ENCODE measurements at regions not wholly inside any gene's neighbourhood (a gene's known extent, or its start where the extent isn't known, plus 50 kb on each side); places are given as distances from the start of the nearest gene placed in this dataset.

- Histone ChIP-seq H3K79me2 (ENCODE audit: control insufficient read depth, insufficient read depth, low read length, unreplicated experiment) (no peaks in the 10 kb centered on the region), H3K4me3 (ENCODE audit: low read depth, low read length) (no peak overlapping the region), H3K27ac (ENCODE audit: low read depth, low read length) (no peak overlapping the region), H3K36me3 (ENCODE audit: insufficient read depth, low read length) (no peaks in the 10 kb centered on the region), H3K27me3 (ENCODE audit: insufficient read depth, low read length) (no peaks in the 10 kb centered on the region), H3K4me1 (ENCODE audit: control insufficient read depth, insufficient read depth, low read length, unreplicated experiment) (no peaks in the 10 kb centered on the region), H2AFZ (ENCODE audit: low read length, unreplicated experiment) (no peak overlapping the region)
These were observed 121.8 kb upstream of the HNMT start for GRCh38 chr2:137842430-137842829.

- Histone ChIP-seq H3K79me2 (ENCODE audit: control insufficient read depth, insufficient read depth, low read length, unreplicated experiment) (no peaks in the 10 kb centered on the region), H3K36me3 (ENCODE audit: insufficient read depth, low read length) (no peaks in the 10 kb centered on the region), H3K4me1 (ENCODE audit: control insufficient read depth, insufficient read depth, low read length, unreplicated experiment) (no peaks in the 10 kb centered on the region), H3K27me3 (ENCODE audit: insufficient read depth, low read length) (no peaks in the 10 kb centered on the region), H3K27ac (ENCODE audit: low read depth, low read length) (no peak overlapping the region), H2AFZ (ENCODE audit: low read length, unreplicated experiment) (no peak overlapping the region), H3K4me3 (ENCODE audit: low read depth, low read length) (no peak overlapping the region)
These were observed 121.3 kb upstream of the HNMT start for GRCh38 chr2:137842952-137843351.

DNA sequence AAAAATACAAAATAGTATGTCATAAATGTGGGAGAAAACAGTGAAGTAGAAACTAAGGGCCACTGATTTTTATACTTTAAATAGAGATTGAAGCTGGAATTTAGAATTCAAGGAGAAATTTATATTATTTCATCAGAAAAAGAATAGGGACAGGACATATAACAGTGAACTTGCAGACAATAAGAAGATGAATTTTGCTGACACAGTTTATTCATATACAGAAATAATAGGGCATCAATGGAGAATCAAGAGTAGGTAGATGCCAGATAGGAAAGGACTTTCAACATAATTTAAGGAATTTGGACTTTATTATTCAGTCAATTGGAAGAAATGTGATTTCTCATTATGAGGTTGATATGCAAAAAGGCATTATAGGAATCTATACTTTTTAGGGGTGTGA, 118.9 kb upstream of the HNMT start:
- Histone ChIP-seq H3K27ac (ENCODE audit: low read depth, low read length) (no peak overlapping the region), H3K4me1 (ENCODE audit: control insufficient read depth, insufficient read depth, low read length, unreplicated experiment) (no peaks in the 10 kb centered on the region), H2AFZ (ENCODE audit: low read length, unreplicated experiment) (no peak overlapping the region), H3K4me3 (ENCODE audit: low read depth, low read length) (no peak overlapping the region), H3K79me2 (ENCODE audit: control insufficient read depth, insufficient read depth, low read length, unreplicated experiment) (no peaks in the 10 kb centered on the region), H3K36me3 (ENCODE audit: insufficient read depth, low read length) (no peaks in the 10 kb centered on the region), H3K27me3 (ENCODE audit: insufficient read depth, low read length) (0 out of 2 replicates have a peak, but pooled peaks cover 3% of the 10 kb centered on the region)

DNA sequence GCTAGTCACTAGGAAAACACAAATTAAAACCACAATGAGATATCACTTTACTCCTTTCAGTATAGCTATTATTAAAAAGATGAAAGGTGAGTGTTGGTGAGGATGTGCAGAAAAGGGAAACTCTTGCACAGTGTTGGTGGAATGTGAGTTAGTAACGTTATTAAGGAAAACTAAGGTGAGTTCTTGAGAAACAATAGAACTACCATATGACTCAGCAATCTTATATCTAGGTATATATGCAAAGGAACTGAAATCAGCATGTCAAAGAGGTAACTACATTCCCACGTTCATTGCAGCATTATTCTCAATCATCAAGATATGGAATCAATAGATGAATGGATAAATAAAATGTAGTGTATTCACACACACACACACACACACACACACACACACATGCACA, 117.3 kb upstream of the HNMT start:
- Histone ChIP-seq H3K4me1 (ENCODE audit: control insufficient read depth, insufficient read depth, low read length, unreplicated experiment) (no peaks in the 10 kb centered on the region), H3K79me2 (ENCODE audit: control insufficient read depth, insufficient read depth, low read length, unreplicated experiment) (no peaks in the 10 kb centered on the region), H3K27ac (ENCODE audit: low read depth, low read length) (no peak overlapping the region), H3K27me3 (ENCODE audit: insufficient read depth, low read length) (0 out of 2 replicates have a peak, but pooled peaks cover 3% of the 10 kb centered on the region), H3K4me3 (ENCODE audit: low read depth, low read length) (no peak overlapping the region), H2AFZ (ENCODE audit: low read length, unreplicated experiment) (no peak overlapping the region), H3K36me3 (ENCODE audit: insufficient read depth, low read length) (no peaks in the 10 kb centered on the region)

DNA sequence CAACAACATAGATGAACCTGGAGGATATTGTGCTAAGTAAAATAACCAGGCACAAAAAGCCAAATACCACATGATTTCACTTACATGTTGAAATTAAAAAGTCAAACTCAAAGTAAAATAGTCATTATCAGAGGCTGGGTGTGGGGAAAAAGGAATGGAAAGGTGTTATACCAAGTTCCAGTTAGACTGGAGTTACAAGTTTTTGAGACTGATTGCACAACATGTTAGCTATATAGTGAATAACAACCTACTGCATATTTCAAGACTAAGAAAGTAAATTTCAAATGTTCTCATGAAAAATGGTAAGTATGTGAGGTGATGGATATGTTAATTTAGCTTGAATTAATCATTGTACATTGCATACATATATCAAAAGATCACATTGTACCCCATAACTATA, 116.8 kb upstream of the HNMT start:
- Histone ChIP-seq H3K4me1 (ENCODE audit: control insufficient read depth, insufficient read depth, low read length, unreplicated experiment) (no peaks in the 10 kb centered on the region), H3K79me2 (ENCODE audit: control insufficient read depth, insufficient read depth, low read length, unreplicated experiment) (no peaks in the 10 kb centered on the region), H3K27ac (ENCODE audit: low read depth, low read length) (no peak overlapping the region), H3K36me3 (ENCODE audit: insufficient read depth, low read length) (no peaks in the 10 kb centered on the region), H2AFZ (ENCODE audit: low read length, unreplicated experiment) (no peak overlapping the region), H3K4me3 (ENCODE audit: low read depth, low read length) (no peak overlapping the region), H3K27me3 (ENCODE audit: insufficient read depth, low read length) (0 out of 2 replicates have a peak, but pooled peaks cover 3% of the 10 kb centered on the region)

DNA sequence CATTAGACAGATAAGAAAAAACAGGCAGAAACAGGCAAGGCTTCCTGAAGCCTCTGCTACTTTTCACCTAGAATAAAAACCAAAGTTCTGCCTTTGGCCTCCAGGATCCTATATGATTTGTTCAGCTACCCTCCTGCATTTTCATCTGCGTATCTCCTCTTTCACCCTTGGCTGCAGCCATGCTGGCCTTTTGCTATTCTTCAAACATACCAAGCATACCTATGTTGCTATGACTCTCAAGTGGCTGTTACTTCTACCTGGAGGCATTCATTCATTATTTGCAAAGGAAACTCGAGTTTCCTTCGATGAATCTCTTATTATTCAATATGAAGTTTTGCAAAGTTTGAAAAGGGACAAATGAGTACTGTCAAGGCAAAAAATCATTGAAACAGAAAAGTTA, 106.4 kb upstream of the HNMT start:
- 0 out of 2 replicates have a peak, but pooled peaks cover 3% of the 10 kb centered on the region for H3K27me3 ChIP-seq (ENCODE audit: insufficient read depth, low read length)
- H3K79me2 ChIP-seq (ENCODE audit: control insufficient read depth, insufficient read depth, low read length, unreplicated experiment), result no peaks in the 10 kb centered on the region
- no peak overlapping the region for H2AFZ ChIP-seq (ENCODE audit: low read length, unreplicated experiment)
- no peak overlapping the region for H3K4me3 ChIP-seq (ENCODE audit: low read depth, low read length)
- H3K36me3 ChIP-seq (ENCODE audit: insufficient read depth, low read length), result no peaks in the 10 kb centered on the region
- no peaks in the 10 kb centered on the region for H3K4me1 ChIP-seq (ENCODE audit: control insufficient read depth, insufficient read depth, low read length, unreplicated experiment)
- H3K27ac ChIP-seq (ENCODE audit: low read depth, low read length), result no peak overlapping the region

DNA sequence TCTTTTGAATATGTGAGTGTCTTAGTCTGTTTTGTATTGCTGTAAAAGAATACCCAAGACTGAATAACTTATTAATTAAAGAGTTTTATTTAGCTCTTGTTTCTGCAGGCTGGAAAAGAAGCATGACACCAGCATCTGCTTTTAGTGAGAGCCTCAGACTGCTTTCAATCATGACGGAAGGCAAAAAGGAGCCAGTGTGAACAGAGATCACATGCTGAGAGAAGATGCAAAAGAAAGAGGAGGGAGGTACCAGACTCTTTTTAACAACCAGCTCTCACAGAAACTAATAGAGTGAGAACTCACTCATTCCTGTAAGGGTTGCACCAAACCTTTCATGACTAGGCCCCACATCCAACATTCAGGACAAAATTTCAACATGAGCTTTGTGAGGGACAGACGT, 101.6 kb upstream of the HNMT start:
- Histone ChIP-seq H3K4me1 (ENCODE audit: control insufficient read depth, insufficient read depth, low read length, unreplicated experiment) (no peaks in the 10 kb centered on the region), H3K79me2 (ENCODE audit: control insufficient read depth, insufficient read depth, low read length, unreplicated experiment) (no peaks in the 10 kb centered on the region), H3K4me3 (ENCODE audit: low read depth, low read length) (no peak overlapping the region), H3K27me3 (ENCODE audit: insufficient read depth, low read length) (0 out of 2 replicates have a peak, but pooled peaks cover 3% of the 10 kb centered on the region), H2AFZ (ENCODE audit: low read length, unreplicated experiment) (no peak overlapping the region), H3K27ac (ENCODE audit: low read depth, low read length) (no peak overlapping the region), H3K36me3 (ENCODE audit: insufficient read depth, low read length) (no peaks in the 10 kb centered on the region)

DNA sequence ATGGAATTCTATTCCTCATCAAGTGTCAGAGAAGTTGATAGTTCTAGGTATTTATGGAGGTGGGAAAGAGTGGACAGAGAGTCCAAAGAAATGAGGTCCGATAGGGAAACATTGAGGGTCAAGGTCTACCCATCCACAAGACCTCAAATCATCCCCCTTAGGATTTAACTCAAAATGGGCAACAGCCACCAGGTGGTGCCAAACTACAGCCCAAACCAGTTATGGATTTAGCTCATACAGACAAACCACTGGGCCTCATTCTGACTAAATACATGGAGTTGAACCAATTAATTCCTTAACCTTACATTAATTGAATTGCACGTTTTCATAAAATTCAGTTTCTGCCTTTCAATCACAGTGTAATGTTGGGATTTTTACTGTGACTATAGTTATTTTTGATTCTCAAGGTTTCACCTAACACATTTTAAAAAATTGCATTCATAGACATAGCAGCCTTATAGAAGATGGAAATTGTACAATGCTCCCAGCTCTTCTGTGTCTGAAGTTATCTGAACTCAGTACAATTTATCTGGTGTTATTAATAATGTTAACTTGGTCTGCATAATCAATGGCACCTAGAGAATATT, 98.2 kb upstream of the HNMT start:
- no peaks in the 10 kb centered on the region for H3K79me2 ChIP-seq (ENCODE audit: control insufficient read depth, insufficient read depth, low read length, unreplicated experiment)
- H2AFZ ChIP-seq (ENCODE audit: low read length, unreplicated experiment), result no peak overlapping the region
- H3K4me1 ChIP-seq (ENCODE audit: control insufficient read depth, insufficient read depth, low read length, unreplicated experiment), result no peaks in the 10 kb centered on the region
- no peak overlapping the region for H3K27ac ChIP-seq (ENCODE audit: low read depth, low read length)
- H3K27me3 ChIP-seq (ENCODE audit: insufficient read depth, low read length), result no peaks in the 10 kb centered on the region
- no peaks in the 10 kb centered on the region for H3K36me3 ChIP-seq (ENCODE audit: insufficient read depth, low read length)
- no peak overlapping the region for H3K4me3 ChIP-seq (ENCODE audit: low read depth, low read length)

DNA sequence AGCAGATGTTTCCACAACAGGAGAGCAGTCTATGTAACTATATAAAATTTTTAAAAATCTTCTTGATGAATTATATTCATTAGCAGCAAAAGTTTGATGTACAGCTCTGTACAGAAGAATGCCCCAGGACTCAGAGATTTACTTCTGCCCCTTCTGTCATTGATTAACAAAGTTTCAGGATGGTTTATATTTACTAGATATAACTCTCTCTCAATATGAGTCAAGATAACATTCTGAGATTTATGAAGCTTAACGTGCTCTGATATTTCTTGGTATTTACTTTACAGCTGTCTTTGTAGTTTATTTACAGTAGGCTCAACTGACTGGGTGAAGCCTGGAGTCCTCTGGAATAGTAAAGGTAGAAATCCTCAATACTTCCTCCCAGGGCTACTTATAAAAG, 93.6 kb upstream of the HNMT start:
- no peaks in the 10 kb centered on the region for H3K27me3 ChIP-seq (ENCODE audit: insufficient read depth, low read length)
- H3K27ac ChIP-seq (ENCODE audit: low read depth, low read length), result no peak overlapping the region
- H3K79me2 ChIP-seq (ENCODE audit: control insufficient read depth, insufficient read depth, low read length, unreplicated experiment), result no peaks in the 10 kb centered on the region
- H2AFZ ChIP-seq (ENCODE audit: low read length, unreplicated experiment), result no peak overlapping the region
- no peak overlapping the region for H3K4me3 ChIP-seq (ENCODE audit: low read depth, low read length)
- no peaks in the 10 kb centered on the region for H3K4me1 ChIP-seq (ENCODE audit: control insufficient read depth, insufficient read depth, low read length, unreplicated experiment)
- H3K36me3 ChIP-seq (ENCODE audit: insufficient read depth, low read length), result no peaks in the 10 kb centered on the region

- Histone ChIP-seq H2AFZ (ENCODE audit: low read length, unreplicated experiment) (no peak overlapping the region), H3K4me1 (ENCODE audit: control insufficient read depth, insufficient read depth, low read length, unreplicated experiment) (no peaks in the 10 kb centered on the region), H3K79me2 (ENCODE audit: control insufficient read depth, insufficient read depth, low read length, unreplicated experiment) (no peaks in the 10 kb centered on the region), H3K4me3 (ENCODE audit: low read depth, low read length) (no peak overlapping the region), H3K36me3 (ENCODE audit: insufficient read depth, low read length) (no peaks in the 10 kb centered on the region), H3K27me3 (ENCODE audit: insufficient read depth, low read length) (no peaks in the 10 kb centered on the region), H3K27ac (ENCODE audit: low read depth, low read length) (no peak overlapping the region)
These were observed 91.7 kb upstream of the HNMT start for GRCh38 chr2:137872577-137872976.

GRCh38 chr2:137873536-137874244, 90.6 kb upstream of the HNMT start:
- H3K4me3 ChIP-seq (ENCODE audit: low read depth, low read length), result no peak overlapping the region

More at GRCh38 chr2:137873536-137874244, 90.6 kb upstream of the HNMT start:
- Histone ChIP-seq H3K27ac (ENCODE audit: low read depth, low read length) (no peak overlapping the region), H3K79me2 (ENCODE audit: control insufficient read depth, insufficient read depth, low read length, unreplicated experiment) (no peaks in the 10 kb centered on the region), H3K4me1 (ENCODE audit: control insufficient read depth, insufficient read depth, low read length, unreplicated experiment) (no peaks in the 10 kb centered on the region), H3K36me3 (ENCODE audit: insufficient read depth, low read length) (no peaks in the 10 kb centered on the region), H2AFZ (ENCODE audit: low read length, unreplicated experiment) (no peak overlapping the region), H3K27me3 (ENCODE audit: insufficient read depth, low read length) (no peaks in the 10 kb centered on the region)

Data from ACC112 (cell line).